DND-41 (cell line): ENCODE measurements at regions not wholly inside any gene's neighbourhood (a gene's known extent, or its start where the extent isn't known, plus 50 kb on each side); places are given as distances from the start of the nearest gene placed in this dataset.

Source experiments
- EZH2 ChIP-seq: IDR thresholded peaks from 3 replicates; pipeline ENCODE4 v1.6.1; 2012; ENCODE audit warnings: borderline replicate concordance, low read depth, mild to moderate bottlenecking, moderate library complexity, low read length, inconsistent platforms; ENCODE audit not compliant: severe bottlenecking
- TF ChIP-seq, protein P1 (sequence below): IDR thresholded peaks from 2 replicates; pipeline ENCODE4 v1.5.1; 2012; ENCODE audit warnings: borderline replicate concordance, low read length, moderate library complexity, mild to moderate bottlenecking; ENCODE audit not compliant: poor library complexity, severe bottlenecking; ENCODE audit errors: extremely low read depth

DNA sequence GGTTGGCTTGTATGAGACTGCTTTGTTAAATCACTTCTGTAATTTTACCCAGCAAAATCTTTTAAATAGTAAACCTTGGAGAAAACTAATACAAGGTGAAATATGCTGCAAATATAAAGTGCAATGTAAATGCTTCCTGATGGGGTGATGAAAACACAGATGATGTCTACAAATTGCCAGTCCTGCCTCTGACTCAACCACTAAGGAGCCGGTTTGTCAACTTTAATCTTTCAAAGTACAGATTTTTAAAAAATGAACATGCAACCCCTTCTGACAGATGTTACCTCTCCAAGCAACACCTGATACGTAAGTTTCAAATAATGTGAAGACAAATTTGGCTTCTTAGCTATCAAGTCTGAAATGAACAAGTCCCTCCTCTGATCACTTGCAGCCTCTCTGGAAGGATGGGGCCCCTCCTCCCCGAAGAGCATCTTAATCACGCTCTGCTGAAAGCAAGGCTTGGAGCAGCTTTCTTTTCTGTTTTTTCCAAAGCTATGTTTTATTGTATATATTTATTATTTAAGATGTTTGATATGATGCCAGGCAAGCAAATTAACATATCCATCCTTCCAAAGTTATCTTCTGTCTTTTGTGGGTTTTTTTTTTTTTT lies 196.0 kb downstream of the MYLK4 start:
- no peak for TF ChIP-seq EZH2
- TF ChIP-seq, protein P1, sequence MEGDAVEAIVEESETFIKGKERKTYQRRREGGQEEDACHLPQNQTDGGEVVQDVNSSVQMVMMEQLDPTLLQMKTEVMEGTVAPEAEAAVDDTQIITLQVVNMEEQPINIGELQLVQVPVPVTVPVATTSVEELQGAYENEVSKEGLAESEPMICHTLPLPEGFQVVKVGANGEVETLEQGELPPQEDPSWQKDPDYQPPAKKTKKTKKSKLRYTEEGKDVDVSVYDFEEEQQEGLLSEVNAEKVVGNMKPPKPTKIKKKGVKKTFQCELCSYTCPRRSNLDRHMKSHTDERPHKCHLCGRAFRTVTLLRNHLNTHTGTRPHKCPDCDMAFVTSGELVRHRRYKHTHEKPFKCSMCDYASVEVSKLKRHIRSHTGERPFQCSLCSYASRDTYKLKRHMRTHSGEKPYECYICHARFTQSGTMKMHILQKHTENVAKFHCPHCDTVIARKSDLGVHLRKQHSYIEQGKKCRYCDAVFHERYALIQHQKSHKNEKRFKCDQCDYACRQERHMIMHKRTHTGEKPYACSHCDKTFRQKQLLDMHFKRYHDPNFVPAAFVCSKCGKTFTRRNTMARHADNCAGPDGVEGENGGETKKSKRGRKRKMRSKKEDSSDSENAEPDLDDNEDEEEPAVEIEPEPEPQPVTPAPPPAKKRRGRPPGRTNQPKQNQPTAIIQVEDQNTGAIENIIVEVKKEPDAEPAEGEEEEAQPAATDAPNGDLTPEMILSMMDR = no peak
